ENCODE measurements at regions not wholly inside any gene's neighbourhood (a gene's known extent, or its start where the extent isn't known, plus 50 kb on each side); places are given as distances from the start of the nearest gene placed in this dataset.

DNA sequence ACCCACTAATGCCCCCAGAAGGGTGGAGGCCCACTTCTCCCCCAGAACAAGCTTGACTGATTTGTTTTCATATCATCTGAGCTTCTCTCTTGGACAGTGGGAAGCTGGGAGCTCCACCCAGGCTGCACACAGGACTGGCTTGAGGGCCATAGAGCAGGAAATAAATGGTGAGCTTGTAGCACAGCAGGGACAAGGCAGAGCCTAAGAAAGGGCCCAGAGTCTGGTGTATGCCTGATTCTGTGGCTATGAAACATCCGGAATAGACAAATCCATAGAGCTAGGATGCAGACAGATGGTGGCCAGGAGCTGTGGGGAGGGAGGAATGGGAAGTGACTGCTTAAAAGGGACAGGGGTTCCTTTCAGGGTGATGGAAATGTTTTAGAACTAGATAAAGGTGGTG is 79.0 kb downstream of the ARL6IP4 start:
- Histone ChIP-seq H3K4me1 (replicated peaks in 1 of 4; ENCODE audit: control insufficient read depth in 3 of 4, insufficient read depth in 4 of 4, low read length in 3 of 4) (no peaks in the 10 kb centered on the region), H2AK5ac (ENCODE audit: low read depth, low read length) (no peak overlapping the region), H3K4ac (replicated peaks; ENCODE audit: insufficient read length, low read depth, low read length) (no peak overlapping the region), H2BK20ac (ENCODE audit: low read length) (no peak overlapping the region), H3K18ac (ENCODE audit: extremely low read depth, low read length) (no peak overlapping the region), H4K91ac (replicated peaks; ENCODE audit: insufficient read length, low read length) (no peak overlapping the region), H2BK12ac (ENCODE audit: low read depth, low read length) (no peak overlapping the region), H2BK120ac (replicated peaks; ENCODE audit: low read depth, low read length) (no peak overlapping the region), H2BK15ac (ENCODE audit: low read length) (no peak overlapping the region), H3K23ac (ENCODE audit: insufficient read length) (no peak overlapping the region), H2AFZ (ENCODE audit: low read length) (no peak overlapping the region), H4K5ac (ENCODE audit: insufficient read length, low read depth, low read length) (no peak overlapping the region), H3K4me2 (ENCODE audit: insufficient read depth in 1 of 2, low read depth in 2 of 2, low read length in 2 of 2) (no peak overlapping the region), H3K27ac (ENCODE audit: low read depth, low read length) (no peak overlapping the region), H3K36me3 (ENCODE audit: control insufficient read depth in 2 of 4, insufficient read depth in 4 of 4, low read length in 3 of 4) (no peaks in the 10 kb centered on the region), H3K27me3 (replicated peaks in 1 of 4; ENCODE audit: control insufficient read depth in 3 of 4, extremely low read depth in 1 of 4, insufficient read depth in 3 of 4, low read length in 3 of 4) (no peaks in the 10 kb centered on the region; a peak in 1 of 7 replicates), H3K9ac (replicated peaks in 1 of 4; ENCODE audit: extremely low read depth in 1 of 4, low read depth in 3 of 4, low read length in 3 of 4) (no peak overlapping the region), H3K14ac (ENCODE audit: insufficient read length) (no peak overlapping the region), H3K79me2 (ENCODE audit: control insufficient read depth in 1 of 2, insufficient read depth in 2 of 2, low read length in 2 of 2) (no peaks in the 10 kb centered on the region), H3K9me3 (ENCODE audit: insufficient read depth in 2 of 2, low read depth in 1 of 2, low read length in 1 of 2) (no peaks in the 10 kb centered on the region), H2BK5ac (ENCODE audit: low read depth, low read length) (no peak overlapping the region), H4K20me1 (replicated peaks in 1 of 2; ENCODE audit: control insufficient read depth in 1 of 2, insufficient read depth in 2 of 2, low read length in 2 of 2) (peaks cover 0 to 2% of the 10 kb centered on the region in 2 experiments), H4K8ac (ENCODE audit: extremely low read depth, insufficient read depth, low read length) (no peak overlapping the region), H3K4me3 (ENCODE audit: extremely low read depth in 1 of 4, insufficient read depth in 2 of 4, low read depth in 3 of 4, low read length in 4 of 4) (no peak overlapping the region), H3K23me2 (ENCODE audit: low read depth, low read length) (no peaks in the 10 kb centered on the region), H3K79me1 (ENCODE audit: low read depth, low read length) (no peaks in the 10 kb centered on the region), H3K56ac (replicated peaks; ENCODE audit: insufficient read length, low read depth, low read length) (no peak overlapping the region)
- ChIA-PET CTCF (ENCODE audit: partially characterized antibody) (interaction anchor here (0.6 to 11.7 kb wide), 15 partner anchors 13 to 1209 kb away, joined by 3 to 148 read pairs (median 4); no protein-coding TSS in a partner anchor), POLR2A (ENCODE audit: partially characterized antibody) (interaction anchor here (0.6 to 1.0 kb wide), 2 partner anchors 13 to 116 kb away, joined by 3 to 5 read pairs; no protein-coding TSS in a partner anchor)
- TF ChIP-seq BCL11A (IDR thresholded peaks at IDR 0.05; ENCODE audit: low read depth in 2 of 2, low read length in 2 of 2) (no peak), KDM4A (IDR thresholded peaks at IDR 0.05; ENCODE audit: low read depth, low read length, severe bottlenecking) (no peak), YY1 (IDR thresholded peaks at IDR 0.05; ENCODE audit: low read depth, low read length) (no peak), CHD1 (IDR thresholded peaks at IDR 0.05; ENCODE audit: low read depth, low read length) (no peak), RXRA (IDR thresholded peaks at IDR 0.05; ENCODE audit: insufficient read depth, low read depth, low read length) (no peak), SRF (IDR thresholded peaks at IDR 0.05; ENCODE audit: low read depth, low read length) (no peak), ZNF274 (IDR thresholded peaks at IDR 0.05; ENCODE audit: borderline replicate concordance, extremely low read depth, low read length) (no peak), FOSL1 (IDR thresholded peaks at IDR 0.05; ENCODE audit: insufficient read depth, low read depth, low read length) (no peak), SP4 (IDR thresholded peaks at IDR 0.05; ENCODE audit: low read length) (no peak), MAFK (IDR thresholded peaks at IDR 0.05; ENCODE audit: low read depth, low read length) (no peak)
- TF ChIP-seq, protein P1, sequence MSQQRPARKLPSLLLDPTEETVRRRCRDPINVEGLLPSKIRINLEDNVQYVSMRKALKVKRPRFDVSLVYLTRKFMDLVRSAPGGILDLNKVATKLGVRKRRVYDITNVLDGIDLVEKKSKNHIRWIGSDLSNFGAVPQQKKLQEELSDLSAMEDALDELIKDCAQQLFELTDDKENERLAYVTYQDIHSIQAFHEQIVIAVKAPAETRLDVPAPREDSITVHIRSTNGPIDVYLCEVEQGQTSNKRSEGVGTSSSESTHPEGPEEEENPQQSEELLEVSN (IDR thresholded peaks at IDR 0.05) = no peak
- TF ChIP-seq, protein P2, sequence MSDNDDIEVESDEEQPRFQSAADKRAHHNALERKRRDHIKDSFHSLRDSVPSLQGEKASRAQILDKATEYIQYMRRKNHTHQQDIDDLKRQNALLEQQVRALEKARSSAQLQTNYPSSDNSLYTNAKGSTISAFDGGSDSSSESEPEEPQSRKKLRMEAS (IDR thresholded peaks at IDR 0.05) = no peak
- no peak for DNase-seq (ENCODE audit: low read depth in 1 of 2, low spot score in 2 of 2)
- 100% methylated on average over 1 of the region's 1 CpG; no CpG with 5 or more reads in 1 of the 2 experiments for WGBS, 2 experiments (ENCODE audit: extremely low coverage in 1 of 2, insufficient coverage in 1 of 2, insufficient read length in 1 of 2, insufficient replicate concordance in 2 of 2, low coverage in 1 of 2, low lambda C conversion rate in 2 of 2, missing lambda C conversion rate in 1 of 2)
- FAIRE-seq = no peak
